ENCODE measurements at regions not wholly inside any gene's neighbourhood (a gene's known extent, or its start where the extent isn't known, plus 50 kb on each side); places are given as distances from the start of the nearest gene placed in this dataset.
A peak's percentile ranks its signal among the peaks of the same experiment; 100 is the strongest.

DNA sequence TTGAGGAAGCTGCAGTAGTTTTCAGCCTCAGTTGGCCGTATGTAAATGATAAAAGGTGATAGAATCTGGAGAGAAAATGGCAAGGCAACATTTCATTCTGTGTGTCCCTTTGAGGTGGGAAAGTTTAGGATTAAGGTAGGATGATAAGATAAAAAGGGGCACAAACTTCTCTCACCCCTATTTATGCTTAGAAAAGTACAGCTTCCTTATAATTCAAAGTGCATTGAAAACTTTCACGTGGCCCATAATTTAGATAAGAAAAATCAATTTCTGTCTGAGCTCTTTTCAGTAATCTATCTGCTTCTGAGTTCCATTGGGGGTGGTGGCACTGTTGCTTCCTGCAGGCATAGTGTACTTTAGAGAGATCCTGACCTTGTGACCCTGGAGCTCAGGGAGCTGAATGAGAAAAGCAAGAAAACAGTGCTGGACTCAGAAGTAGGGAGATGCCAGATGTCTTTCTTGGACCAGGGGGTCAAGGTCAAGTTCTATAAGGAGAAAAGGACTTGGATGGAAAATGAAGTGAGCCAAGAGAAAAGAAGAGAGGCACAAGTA, 187.3 kb downstream of the NDFIP2 start:
- DNase-seq (ENCODE audit: low spot score): no peak

DNA sequence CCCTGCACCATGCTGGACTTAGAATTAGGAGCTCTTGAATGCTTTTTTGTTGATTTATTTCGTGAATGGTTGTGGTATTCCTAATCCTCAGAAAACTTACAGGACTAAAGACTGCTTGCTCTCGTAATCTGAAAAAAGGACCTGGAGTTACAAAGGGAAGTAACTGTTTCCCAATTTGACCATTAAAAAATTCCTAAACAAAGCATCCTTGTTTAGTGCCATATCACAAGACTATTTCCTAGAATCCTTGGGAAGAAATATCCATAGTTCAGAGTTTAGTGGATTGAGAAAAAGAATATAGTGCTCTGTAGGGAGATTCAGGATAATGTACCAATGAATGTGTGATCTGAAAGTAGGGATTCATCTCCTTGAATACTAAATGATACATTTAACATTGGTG, 186.8 kb downstream of the NDFIP2 start:
- no peak for DNase-seq (ENCODE audit: low spot score)

DNA sequence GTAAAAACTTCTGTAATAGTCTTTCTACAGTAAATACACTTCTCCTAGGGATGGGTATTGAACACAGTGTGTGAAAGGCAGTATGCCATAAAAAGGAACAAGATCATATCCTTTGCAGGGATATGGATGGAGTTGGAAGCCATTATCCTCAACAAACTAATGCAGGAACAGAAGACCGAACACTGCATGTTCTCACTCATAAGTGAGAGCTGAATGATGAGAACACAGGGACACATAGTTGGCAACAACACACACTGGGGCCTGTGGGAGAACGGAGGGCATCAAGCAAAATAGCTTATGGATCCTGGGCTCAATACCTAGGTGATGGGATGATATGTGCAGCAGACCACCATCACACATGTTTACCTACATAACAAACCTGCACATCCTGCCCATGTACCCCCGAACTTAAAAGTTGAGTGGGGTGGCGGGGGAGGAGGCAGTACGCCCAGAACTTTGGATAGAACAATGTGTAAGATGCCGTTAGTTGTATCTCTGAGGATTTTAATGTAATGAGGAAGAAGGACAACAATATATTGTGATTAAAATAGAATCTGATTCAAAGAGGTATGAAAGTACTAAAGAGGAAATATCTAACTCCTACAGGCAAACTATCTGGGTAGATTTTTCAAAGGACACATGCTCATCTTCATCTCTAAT, 183.2 kb downstream of the NDFIP2 start:
- no peak for DNase-seq (ENCODE audit: low spot score)

DNA sequence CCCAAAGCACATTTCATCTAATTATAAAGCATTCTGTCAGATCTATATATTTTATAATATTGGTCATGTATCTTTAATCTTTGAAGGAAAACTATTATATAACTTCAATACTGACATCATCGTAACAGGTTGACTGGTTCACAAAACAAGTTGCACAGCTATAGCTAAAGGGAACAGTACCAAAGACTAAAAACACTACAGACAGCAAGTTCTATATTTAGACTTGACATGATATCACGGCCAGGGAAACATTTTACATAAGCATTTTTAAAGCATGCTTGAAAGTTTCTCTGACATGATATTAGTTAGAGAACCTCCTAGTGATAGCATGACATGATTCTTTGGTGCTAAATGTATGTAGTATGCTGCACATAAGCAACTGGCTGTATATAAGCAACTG, 182.5 kb downstream of the NDFIP2 start:
- no peak for DNase-seq (ENCODE audit: low spot score)

DNA sequence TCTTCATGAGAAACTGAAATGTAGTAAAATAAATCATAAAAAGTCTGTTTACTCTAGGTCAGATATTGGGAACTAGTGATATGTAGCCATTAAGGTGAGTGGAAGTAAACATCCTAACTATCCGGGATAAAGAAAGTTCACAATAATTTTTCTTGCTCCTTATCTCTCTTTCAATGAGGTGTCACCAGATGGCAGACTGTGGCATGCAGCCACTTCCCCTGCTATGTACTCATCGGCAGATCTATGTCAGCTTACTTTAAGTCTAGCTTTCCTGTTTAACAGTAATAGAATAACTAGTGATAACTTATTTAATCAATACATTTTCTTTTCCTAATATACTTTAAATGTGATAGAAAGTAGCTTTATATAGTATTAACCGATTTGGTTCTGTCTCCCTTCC, 181.9 kb downstream of the NDFIP2 start:
- DNase-seq (ENCODE audit: low spot score): no peak

DNA sequence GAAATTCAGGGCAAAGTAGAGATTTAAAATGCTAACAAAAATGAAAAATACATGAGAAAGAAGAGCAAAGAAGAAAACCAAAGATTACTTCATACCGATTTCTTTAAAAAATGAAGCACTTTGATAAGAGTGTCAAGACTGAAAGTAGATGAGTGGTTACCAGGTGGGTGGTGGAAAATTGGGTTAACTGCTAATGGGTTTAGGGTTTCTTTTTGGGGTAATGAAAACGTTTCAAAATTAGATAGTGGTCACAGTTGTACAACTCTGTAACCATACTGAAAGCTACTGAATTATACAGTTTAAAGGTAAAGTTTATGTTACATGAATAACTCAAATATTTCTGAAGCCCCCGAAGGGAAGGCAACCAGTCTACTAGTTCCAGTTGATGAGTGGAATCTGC, 179.4 kb downstream of the NDFIP2 start:
- no peak for DNase-seq (ENCODE audit: low spot score)

DNA sequence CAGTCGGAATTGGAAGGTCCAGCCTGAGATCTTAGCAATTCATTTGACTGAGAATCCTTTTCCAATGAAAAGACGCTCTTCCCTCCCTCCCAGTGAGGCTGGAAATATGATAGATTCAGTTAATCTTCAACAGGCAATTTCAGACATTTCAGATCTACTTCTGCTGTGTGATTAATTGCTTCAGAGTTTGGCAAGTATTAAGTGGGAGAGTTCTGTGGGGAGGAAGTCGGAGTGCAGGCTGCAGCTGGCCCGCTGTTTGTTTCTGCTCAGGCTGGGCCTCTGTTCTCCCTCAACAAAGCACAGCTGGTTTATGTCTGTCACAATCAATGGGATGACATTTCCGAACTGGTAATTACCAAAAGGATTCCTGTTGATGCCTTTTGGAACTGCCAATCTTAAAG, 178.2 kb downstream of the NDFIP2 start:
- no peak for DNase-seq (ENCODE audit: low spot score)

DNA sequence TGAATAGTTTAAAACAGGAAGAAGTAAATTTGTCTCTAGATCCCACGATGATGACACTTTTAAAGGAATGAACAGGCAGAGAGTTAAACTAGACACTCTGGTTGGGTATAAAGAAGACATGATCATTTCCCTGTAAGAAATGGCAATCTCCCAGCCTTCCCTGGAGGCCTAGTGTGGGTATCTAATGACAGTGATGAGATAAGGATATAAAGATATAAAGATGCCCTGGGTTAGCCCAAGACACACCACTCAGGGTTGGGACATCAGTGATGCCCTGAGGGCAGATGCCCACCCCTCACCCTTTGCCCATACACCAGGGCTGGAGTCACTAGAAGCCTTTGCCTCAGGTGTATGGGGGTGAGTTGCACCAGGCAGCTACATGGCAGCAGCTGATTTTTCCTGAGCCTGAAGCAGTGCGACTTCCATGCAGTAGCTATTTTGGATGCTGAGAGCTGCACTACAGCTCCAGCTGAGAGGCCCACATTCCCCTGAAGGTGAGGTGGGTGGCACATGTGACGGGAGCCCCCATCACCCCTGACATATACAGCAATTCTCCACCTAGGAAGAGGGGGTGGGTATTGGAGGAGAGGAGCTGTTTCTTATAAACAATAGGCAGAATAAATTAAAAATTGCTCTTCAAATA, 177.5 kb downstream of the NDFIP2 start:
- no peak for DNase-seq (ENCODE audit: low spot score)

DNA sequence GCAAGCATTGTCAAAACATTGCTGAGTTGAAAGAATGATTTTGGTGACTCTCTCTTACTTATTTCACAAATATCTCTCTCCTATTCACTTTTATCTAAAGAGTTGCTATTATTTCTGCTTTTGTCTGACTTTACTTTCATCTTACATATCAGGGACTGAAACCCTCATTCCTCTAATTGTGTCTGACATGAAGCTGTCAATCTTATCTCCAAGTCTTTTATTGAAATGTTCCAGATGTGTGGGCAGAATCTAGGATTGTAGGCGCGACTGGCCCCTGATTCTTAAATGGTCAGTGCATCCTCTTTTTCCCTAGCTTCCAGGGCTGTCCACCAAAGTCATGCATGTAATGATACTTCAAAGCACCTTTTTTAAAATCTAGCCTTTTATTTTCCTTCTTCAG, 174.6 kb downstream of the NDFIP2 start:
- DNase-seq (ENCODE audit: low spot score): no peak

DNA sequence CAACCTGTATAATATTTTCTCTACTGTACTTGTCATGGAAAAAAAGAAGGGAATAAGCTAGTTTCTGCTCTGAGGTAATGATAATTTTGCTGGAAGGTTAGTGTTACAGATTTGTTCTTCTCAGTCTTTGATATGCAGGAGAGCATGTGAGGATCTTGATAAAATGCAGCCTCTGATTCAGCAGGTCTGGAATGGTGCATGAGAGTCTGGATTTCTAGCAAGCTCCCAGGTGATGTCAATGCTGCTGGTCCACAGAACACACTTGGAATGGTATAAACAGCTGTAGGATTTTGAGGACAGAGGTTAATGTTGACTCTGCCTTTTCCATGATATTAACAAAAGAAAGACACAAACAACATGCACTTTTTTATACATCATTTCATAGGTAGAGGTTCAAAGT, 173.6 kb downstream of the NDFIP2 start:
- no peak for DNase-seq (ENCODE audit: low spot score)

DNA sequence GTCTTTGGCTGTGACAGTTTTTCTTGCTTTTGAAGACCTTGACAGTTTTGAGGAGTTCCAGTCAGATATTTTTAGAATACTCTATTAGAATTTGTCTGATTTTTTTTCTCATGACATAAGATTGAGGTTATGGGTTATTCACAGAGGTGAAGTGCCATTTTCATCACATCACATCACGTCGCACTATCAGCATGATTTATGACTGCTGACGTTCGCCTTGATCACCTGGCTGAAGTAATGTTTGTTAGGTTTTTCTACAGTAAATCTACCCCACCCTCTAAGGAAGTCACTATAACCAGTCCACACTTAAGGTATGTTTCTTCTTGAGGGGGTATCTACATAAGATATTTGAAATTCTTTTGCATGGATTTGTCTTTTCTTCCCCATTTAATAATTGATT, 169.7 kb downstream of the NDFIP2 start:
- DNase-seq (ENCODE audit: low spot score): no peak

DNA sequence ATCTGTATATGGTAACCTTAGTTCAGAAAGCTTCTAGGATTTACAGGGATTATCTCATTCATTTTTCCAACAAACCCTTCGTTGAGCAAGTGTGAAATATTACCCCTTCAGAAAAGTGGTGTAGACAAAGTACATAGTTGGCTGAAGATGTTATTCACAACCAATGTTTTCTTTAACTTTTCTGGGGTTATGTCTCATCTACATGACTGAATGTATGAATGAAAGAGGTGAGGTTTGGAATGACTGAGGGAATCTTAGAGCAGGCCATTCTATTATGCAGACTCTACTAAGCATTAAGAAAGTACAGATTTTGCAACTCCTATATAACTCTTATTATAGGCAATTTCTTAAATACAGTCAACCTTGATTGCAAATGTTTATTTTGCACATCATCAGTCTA, 167.2 kb downstream of the NDFIP2 start:
- no peak for DNase-seq (ENCODE audit: low spot score)

DNA sequence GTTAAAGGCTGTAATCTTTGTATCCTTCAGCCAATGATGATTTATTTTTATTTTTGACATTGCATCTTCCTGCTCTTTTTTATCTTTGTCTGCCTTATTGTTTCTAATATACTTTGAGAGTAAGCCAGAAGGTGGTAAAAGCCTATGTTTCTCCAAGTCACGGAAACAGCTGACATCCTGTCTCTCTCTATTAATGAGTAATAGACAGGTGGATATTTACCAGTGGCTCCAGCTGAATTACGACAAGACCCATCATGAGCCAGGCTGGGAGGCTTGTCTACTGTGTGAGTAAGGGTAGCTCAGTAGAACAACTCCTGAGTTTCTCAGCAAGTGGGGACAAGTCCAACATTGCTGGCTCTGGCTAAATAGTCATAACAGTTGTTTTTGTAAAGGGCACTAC, 166.6 kb downstream of the NDFIP2 start:
- no peak for DNase-seq (ENCODE audit: low spot score)

DNA sequence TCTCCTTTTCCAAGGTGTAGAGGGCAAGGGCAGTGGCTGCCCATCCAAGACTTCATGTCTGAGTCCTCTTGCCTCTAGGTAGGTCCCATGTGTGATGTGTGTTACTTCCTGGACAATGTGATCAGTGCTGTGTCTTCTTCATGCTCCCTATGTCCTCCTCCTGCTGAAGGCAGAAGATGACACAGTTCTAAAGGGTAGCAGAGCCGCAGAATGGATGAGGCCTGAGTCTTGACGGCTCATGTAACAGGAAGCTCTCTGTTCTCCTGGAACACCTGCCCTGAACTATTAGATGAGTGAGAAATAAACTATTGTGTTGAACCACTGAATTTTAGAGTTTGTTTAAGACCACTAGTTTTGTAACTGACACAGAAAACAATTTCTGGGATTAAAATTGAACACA, 165.9 kb downstream of the NDFIP2 start:
- no peak for DNase-seq (ENCODE audit: low spot score)

DNA sequence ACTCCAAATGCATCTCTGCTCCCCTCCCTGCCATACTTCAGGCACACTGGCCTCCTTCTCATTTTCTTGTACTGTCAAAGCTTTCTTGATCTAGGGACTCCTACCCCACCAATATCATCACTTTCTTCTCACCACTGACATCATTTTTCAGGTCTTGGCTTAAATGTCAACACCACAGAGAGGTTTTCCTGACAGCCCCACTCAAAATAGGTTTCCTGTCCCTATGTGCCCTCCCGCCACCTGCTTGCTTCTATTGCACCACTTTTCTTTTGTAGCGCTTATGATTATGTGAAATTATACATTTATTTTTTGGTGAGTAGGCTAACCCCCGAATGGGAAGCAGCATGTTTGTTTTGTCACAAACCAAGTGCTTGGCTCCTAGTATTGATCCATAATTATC, 164.6 kb downstream of the NDFIP2 start:
- no peak for DNase-seq (ENCODE audit: low spot score)

DNA sequence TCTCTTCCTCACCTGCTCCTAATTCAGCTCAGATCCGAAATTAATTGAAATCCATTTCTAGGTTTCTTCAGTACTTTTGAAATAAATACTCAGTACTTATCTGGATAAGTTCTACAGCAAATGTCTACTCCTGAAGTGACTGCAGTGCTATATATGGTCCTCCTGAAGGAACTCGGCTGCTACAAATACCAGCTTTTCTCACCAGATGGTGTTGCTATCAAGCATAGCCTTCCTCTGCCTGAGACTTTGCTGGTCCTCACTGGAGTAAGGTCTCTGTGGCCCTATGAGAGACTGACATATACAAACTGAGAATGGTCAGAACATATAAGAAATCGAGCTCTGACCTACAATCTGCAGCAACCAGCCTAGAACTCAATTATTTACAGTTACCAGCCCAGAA, 161.6 kb downstream of the NDFIP2 start:
- DNase-seq (ENCODE audit: low spot score): no peak

DNA sequence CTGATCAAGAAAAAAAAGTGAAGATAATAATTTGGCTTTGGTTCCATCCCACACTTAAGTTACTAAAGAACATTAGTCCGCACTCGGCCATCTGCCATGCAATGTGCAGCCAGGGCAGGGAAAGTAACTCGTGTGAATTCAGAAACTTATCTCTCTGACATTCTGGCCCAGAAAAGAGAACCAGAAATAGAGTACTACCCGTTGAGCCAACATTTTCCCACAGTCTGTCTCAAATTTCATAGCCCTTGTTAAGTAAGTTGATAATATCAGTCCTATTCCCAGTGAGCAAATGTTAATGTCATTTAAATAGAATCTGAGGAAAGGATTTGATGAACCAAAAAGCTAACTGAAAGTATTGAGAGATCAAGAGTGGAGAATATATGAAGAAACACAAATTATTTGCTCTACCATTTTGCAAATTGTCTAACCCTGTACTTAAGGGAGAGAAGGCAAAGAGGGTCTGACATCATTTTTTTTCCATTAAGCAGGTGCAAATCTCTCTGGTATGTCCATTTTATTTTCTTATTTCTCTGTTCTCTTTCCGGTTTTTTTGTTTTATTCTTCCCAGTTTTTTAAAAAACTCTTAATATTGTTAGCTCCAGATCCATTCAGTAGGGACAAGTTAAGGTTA, 156.3 kb downstream of the NDFIP2 start:
- no peak for DNase-seq (ENCODE audit: low spot score)

DNA sequence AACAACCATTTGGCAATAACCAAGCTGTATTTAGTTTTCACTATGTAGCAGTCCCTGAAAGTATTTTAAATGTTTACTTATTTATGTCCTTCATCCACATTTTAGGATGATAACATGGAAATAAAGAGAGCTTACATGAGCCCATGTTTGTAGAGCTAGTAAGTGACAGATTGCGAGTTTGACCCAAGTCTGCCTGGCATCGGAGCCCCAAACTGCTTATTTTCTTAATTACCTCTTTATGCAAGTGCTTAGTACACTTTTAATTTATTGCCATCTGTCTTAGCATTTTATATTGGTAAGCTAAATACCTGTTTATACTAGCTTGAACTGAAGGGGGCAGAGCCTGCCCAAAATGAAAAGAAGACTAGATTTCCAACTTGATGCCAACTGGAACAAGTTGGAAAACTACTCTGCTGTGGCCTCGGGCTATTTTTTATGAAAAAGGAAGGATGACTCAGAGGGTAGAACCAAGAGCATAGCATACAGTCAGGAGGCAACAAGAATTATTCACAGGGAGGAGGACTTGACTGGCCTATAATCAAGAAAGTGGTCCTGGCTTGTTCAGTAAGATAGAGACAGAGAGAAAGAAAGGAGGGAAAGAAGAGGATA, 150.2 kb downstream of the NDFIP2 start:
- peak; percentile 67 for DNase-seq (ENCODE audit: low spot score)

DNA sequence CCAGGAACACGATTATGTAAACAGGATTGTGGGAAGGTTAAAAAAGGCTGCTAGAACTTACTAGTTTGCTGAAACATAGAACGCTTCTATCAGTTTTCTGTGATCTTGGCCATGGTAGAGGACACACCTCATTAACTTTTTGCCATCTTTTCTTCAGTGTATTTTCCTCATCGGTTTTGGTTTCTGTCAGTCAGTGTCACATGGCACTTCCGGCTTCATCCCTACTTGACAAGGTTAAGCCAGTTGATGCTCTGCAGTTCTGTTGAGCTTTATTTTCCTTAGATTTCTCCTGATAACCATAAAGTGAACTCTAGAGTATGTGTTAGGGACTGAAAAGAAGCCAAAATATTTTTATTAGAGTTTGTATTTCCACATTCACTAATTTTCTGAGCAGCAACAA, 147.5 kb downstream of the NDFIP2 start:
- no peak for DNase-seq (ENCODE audit: low spot score)

DNA sequence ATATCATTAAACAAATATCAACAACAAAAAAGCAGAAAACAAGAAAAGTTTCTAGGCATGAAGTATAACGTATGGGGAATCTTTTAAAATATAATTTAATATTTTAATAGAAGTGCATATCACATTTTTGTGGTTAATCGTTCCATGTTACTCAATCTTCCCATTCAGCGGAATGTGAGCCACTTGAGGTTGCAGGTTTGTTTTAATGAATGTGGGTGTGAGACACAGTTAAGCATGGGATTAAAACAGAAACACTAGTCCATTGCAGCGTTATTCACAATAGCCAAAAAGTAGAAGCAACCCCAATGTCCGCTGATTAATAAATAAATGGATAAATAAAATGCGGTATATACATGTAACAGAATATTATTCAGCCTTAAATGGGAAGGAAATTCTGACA, 146.0 kb downstream of the NDFIP2 start:
- DNase-seq (ENCODE audit: low spot score): no peak

DNA sequence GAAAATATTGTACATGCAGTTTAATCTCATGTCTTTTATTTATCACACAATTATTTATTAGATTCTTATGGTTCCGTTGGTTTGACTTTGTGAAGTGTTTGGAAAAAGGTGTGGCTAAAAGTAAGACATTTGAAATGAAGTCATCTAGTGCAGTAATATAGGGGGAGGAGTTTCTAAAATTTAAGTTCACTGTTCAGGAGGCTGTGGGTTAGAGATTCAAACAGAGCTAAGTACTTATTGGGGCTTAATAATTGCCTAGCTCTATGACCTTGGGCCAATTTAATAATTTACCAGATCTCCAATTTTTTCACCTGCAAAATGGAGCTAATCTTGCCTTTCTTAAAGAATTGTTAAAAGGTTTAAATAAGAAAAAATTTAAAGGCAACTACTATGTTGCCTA, 144.6 kb downstream of the NDFIP2 start:
- no peak for DNase-seq (ENCODE audit: low spot score)

DNA sequence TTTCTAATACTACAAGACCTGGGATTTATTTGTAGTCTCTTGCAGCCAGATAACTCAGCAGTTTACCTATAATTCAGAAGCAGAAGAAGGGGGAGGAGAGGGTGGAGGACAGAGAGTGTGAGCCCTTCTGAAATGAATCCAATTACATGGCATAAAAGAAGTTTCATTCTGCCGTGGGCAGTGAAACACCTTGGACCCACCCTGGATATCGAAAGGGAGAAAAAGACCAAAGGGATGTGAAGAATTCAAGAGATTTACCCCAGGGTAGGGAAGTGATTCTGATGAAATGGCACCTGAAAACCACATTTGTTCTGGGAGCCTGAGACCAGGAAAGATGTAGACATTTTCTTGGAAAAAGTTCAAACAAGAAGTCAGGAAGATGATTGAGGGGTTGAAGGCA, 140.9 kb downstream of the NDFIP2 start:
- DNase-seq (ENCODE audit: low spot score): no peak

DNA sequence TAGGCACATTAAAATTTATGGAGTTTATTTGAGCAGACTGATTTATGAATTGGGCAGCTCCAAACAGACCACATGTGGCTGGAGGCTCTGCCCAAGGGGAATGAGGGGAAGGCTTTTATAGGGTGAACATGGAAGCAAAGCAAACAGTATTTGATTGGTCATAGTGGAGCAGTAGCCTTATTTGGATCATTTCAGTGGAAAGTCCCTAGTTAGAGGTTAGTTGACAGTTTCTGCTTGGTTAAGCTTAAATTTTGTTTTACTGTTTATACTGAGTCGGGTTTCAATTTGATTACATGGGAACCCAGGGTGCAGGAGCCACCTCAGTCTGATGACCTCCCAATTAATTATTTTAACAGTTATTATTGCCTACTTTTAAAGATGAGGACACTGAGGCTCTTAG, 140.5 kb downstream of the NDFIP2 start:
- no peak for DNase-seq (ENCODE audit: low spot score)

Measured in H4 (cell line).